Endothelial cell (in vitro differentiated cells): ENCODE measurements at regions not wholly inside any gene's neighbourhood (a gene's known extent, or its start where the extent isn't known, plus 50 kb on each side); places are given as distances from the start of the nearest gene placed in this dataset.
"Not testable (repeated sequence)": the region's sequence is repeated elsewhere in the genome, so short reads cannot be mapped to it uniquely, and the experiment has no call there.

Experiments
- DNase-seq: peaks from one replicate; pipeline ENCODE4 v3.0.0; 2021; ENCODE audit warnings: low spot score
- H3K27ac Mint-ChIP-seq: one replicate; pipeline ENCODE4 v1.8.0; 2021; ENCODE audit warnings: mixed read lengths, inconsistent platforms; ENCODE audit not compliant: unreplicated experiment
- H3K27me3 Mint-ChIP-seq: one replicate; pipeline ENCODE4 v1.8.0; 2021; ENCODE audit warnings: mild to moderate bottlenecking, moderate library complexity, mixed read lengths, inconsistent platforms; ENCODE audit not compliant: unreplicated experiment
- H3K36me3 Mint-ChIP-seq: one replicate; pipeline ENCODE4 v1.8.0; 2021; ENCODE audit warnings: mild to moderate bottlenecking, low read depth, mixed read lengths, inconsistent platforms; ENCODE audit not compliant: unreplicated experiment
- H3K4me1 Mint-ChIP-seq: one replicate; pipeline ENCODE4 v1.8.0; 2021; ENCODE audit warnings: mild to moderate bottlenecking, mixed read lengths, inconsistent platforms; ENCODE audit not compliant: unreplicated experiment
- H3K4me3 Mint-ChIP-seq: one replicate; pipeline ENCODE4 v1.8.0; 2021; ENCODE audit warnings: mild to moderate bottlenecking, mixed read lengths, inconsistent platforms; ENCODE audit not compliant: unreplicated experiment
- H3K9me3 Mint-ChIP-seq: one replicate; pipeline ENCODE4 v1.8.0; 2021; ENCODE audit warnings: mixed read lengths, inconsistent platforms; ENCODE audit not compliant: unreplicated experiment
- CTCF ChIP-seq: fragments of 200-600 bp; sonication (generic); IDR thresholded peaks from one replicate; pipeline ENCODE4 v1.5.0; 2021; ENCODE audit warnings: antibody characterized with exemption; ENCODE audit not compliant: unreplicated experiment

DNA sequence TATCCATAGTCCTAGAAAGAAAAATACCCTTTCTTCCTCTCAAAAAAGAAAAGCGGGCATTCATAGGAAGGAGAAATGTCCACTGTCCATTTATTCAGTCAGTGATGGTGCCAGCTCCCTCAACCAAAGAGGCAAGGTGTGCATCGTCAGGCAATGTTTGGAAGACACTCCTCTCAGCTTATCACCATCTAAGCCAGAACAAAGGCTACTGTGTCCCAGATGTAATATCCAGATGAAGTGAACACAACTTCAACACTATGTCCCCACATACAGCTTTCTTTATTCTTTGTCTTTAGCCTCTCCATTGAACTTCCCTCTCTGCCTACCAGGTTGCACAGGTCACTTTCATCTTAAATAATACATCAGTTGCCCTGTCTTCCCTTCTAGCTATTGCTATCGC, 131.4 kb upstream of the RNF32 start:
- Mint-ChIP-seq H3K4me3 (no peak overlapping the region), H3K9me3 (peaks cover 7% of the 10 kb centered on the region), H3K36me3 (no peaks in the 10 kb centered on the region), H3K27me3 (peaks cover 6% of the 10 kb centered on the region), H3K27ac (no peak overlapping the region), H3K4me1 (no peaks in the 10 kb centered on the region)
- no peak for TF ChIP-seq CTCF
- DNase-seq, result no peak

DNA sequence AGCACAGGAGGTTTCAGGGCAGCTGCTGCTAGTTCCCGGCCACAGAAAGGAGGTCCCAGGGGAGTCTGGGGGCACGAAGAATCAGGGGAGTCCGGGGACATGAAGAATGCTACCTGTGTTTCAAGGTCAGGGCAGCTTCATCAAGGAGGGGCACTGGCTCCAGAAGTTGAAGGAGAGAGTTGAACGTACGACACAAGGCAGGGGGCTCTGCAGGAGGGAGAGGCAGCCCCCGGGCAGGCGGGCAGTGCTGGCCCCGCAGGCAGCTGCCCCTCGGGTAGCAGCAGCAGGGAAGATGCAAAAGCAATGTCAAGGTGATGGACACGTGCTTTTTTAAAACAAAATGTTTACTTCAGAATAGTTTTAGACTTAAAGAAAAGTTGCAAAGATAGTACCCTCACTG, 134.7 kb upstream of the RNF32 start:
- no peaks in the 10 kb centered on the region for H3K4me1 Mint-ChIP-seq
- no peaks in the 10 kb centered on the region for H3K36me3 Mint-ChIP-seq
- no peak overlapping the region for H3K27ac Mint-ChIP-seq
- peaks cover 5% of the 10 kb centered on the region for H3K27me3 Mint-ChIP-seq
- peaks cover 1% of the 10 kb centered on the region for H3K9me3 Mint-ChIP-seq
- TF ChIP-seq CTCF, result no peak
- no peak for DNase-seq
- H3K4me3 Mint-ChIP-seq, result no peak overlapping the region

- Mint-ChIP-seq H3K27me3 (peaks cover 5% of the 10 kb centered on the region), H3K4me1 (no peaks in the 10 kb centered on the region), H3K9me3 (no peaks in the 10 kb centered on the region), H3K27ac (no peak overlapping the region), H3K4me3 (no peak overlapping the region), H3K36me3 (no peaks in the 10 kb centered on the region)
- no peak for TF ChIP-seq CTCF
- no peak for DNase-seq
These were observed 135.7 kb upstream of the RNF32 start for GRCh38 chr7:156504687-156505545.

GRCh38 chr7:156504006-156504405, 136.6 kb upstream of the RNF32 start:
- no peak for TF ChIP-seq CTCF
- Mint-ChIP-seq H3K27me3 (peaks cover 5% of the 10 kb centered on the region), H3K4me1 (no peaks in the 10 kb centered on the region), H3K27ac (no peak overlapping the region), H3K36me3 (no peaks in the 10 kb centered on the region), H3K4me3 (no peak overlapping the region), H3K9me3 (no peaks in the 10 kb centered on the region)
- DNase-seq, result no peak

- no peaks in the 10 kb centered on the region for H3K36me3 Mint-ChIP-seq
- no peak for DNase-seq
- TF ChIP-seq CTCF, result no peak
- H3K4me3 Mint-ChIP-seq, result no peak overlapping the region
- H3K9me3 Mint-ChIP-seq, result no peaks in the 10 kb centered on the region
- peaks cover 5% of the 10 kb centered on the region for H3K27me3 Mint-ChIP-seq
- H3K4me1 Mint-ChIP-seq, result no peaks in the 10 kb centered on the region
- no peak overlapping the region for H3K27ac Mint-ChIP-seq
These were observed 137.4 kb upstream of the RNF32 start for GRCh38 chr7:156503196-156503595.

DNA sequence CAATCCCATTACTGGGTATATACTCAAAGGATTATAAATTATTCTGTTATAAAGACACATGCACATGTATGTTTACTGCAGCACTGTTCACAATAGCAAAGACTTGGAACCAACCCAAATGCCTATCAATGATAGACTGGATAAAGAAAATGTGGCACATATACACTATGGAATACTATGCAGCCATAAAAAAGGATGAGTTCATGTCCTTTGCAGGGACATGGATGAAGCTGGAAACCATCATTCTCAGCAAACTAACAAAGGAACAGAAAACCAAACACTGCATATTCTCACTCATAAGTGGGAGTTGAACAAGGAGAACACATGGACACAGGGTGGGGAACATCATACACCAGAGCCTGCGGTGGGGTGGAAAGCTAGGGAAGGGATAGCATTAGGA, 138.8 kb upstream of the RNF32 start:
- not testable (repeated sequence) for H3K36me3 Mint-ChIP-seq, H3K4me1 Mint-ChIP-seq, H3K27me3 Mint-ChIP-seq, H3K27ac Mint-ChIP-seq, H3K9me3 Mint-ChIP-seq, H3K4me3 Mint-ChIP-seq, DNase-seq
